ENCODE measurements at regions not wholly inside any gene's neighbourhood (a gene's known extent, or its start where the extent isn't known, plus 50 kb on each side); places are given as distances from the start of the nearest gene placed in this dataset.

- no peak overlapping the region for H3K4me3 ChIP-seq (ENCODE audit: low read depth, low read length)
- no peak for TF ChIP-seq CTCF (IDR thresholded peaks at IDR 0.05; ENCODE audit: low read depth, low read length)
These were observed 157.0 kb upstream of the CACNA1E start for GRCh38 chr1:181326348-181326747.

GRCh38 chr1:181327796-181328195 lies 155.5 kb upstream of the CACNA1E start:
- no peak for TF ChIP-seq CTCF (IDR thresholded peaks at IDR 0.05; ENCODE audit: low read depth, low read length)
- no peak overlapping the region for H3K4me3 ChIP-seq (ENCODE audit: low read depth, low read length)

- no peak overlapping the region for H3K4me3 ChIP-seq (ENCODE audit: low read depth, low read length)
- no peak for TF ChIP-seq CTCF (IDR thresholded peaks at IDR 0.05; ENCODE audit: low read depth, low read length)
These were observed 148.6 kb upstream of the CACNA1E start for GRCh38 chr1:181334724-181335123.

- no peak overlapping the region for H3K4me3 ChIP-seq (ENCODE audit: low read depth, low read length)
- TF ChIP-seq CTCF (IDR thresholded peaks at IDR 0.05; ENCODE audit: low read depth, low read length): no peak
These were observed 147.7 kb upstream of the CACNA1E start for GRCh38 chr1:181335631-181336030.

GRCh38 chr1:181341026-181341632 lies 142.2 kb upstream of the CACNA1E start:
- H3K4me3 ChIP-seq (ENCODE audit: low read depth, low read length): no peak overlapping the region
- TF ChIP-seq CTCF (IDR thresholded peaks at IDR 0.05; ENCODE audit: low read depth, low read length): no peak

GRCh38 chr1:181344091-181344490 lies 139.2 kb upstream of the CACNA1E start:
- TF ChIP-seq CTCF (IDR thresholded peaks at IDR 0.05; ENCODE audit: low read depth, low read length): no peak
- no peak overlapping the region for H3K4me3 ChIP-seq (ENCODE audit: low read depth, low read length)

GRCh38 chr1:181345146-181345545 lies 138.2 kb upstream of the CACNA1E start:
- no peak overlapping the region for H3K4me3 ChIP-seq (ENCODE audit: low read depth, low read length)
- TF ChIP-seq CTCF (IDR thresholded peaks at IDR 0.05; ENCODE audit: low read depth, low read length): no peak
